ENCODE measurements at regions not wholly inside any gene's neighbourhood (a gene's known extent, or its start where the extent isn't known, plus 50 kb on each side); places are given as distances from the start of the nearest gene placed in this dataset.
"Not testable (repeated sequence)": the region's sequence is repeated elsewhere in the genome, so short reads cannot be mapped to it uniquely, and the experiment has no call there.

DNA sequence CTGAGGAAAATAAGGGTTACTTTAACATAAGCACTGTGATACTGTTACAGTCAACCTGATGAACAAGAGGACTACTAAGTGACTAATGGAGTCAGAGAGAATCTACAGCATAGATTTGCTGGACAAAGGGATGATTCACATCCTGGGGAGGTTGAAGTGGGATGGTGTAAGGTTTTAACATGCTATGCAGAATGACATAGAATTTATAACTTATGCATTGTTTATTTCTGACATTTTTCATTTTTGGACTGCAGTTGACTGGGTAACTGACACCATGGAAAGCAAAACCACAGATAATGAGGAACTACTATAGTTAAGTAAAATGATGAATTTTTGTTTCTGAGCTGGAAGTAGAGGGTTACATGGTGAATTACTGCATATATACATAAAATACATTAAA lies 389.2 kb downstream of the MAT2B start:
- TF ChIP-seq, protein P1, sequence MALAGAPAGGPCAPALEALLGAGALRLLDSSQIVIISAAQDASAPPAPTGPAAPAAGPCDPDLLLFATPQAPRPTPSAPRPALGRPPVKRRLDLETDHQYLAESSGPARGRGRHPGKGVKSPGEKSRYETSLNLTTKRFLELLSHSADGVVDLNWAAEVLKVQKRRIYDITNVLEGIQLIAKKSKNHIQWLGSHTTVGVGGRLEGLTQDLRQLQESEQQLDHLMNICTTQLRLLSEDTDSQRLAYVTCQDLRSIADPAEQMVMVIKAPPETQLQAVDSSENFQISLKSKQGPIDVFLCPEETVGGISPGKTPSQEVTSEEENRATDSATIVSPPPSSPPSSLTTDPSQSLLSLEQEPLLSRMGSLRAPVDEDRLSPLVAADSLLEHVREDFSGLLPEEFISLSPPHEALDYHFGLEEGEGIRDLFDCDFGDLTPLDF (CRISPR knock-in tag; IDR thresholded peaks at IDR 0.05): no peak
- TF ChIP-seq, protein P2, sequence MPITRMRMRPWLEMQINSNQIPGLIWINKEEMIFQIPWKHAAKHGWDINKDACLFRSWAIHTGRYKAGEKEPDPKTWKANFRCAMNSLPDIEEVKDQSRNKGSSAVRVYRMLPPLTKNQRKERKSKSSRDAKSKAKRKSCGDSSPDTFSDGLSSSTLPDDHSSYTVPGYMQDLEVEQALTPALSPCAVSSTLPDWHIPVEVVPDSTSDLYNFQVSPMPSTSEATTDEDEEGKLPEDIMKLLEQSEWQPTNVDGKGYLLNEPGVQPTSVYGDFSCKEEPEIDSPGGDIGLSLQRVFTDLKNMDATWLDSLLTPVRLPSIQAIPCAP (CRISPR knock-in tag; IDR thresholded peaks at IDR 0.05): no peak
- no peak for TF ChIP-seq ZNF416 (CRISPR knock-in tag; IDR thresholded peaks at IDR 0.05)
- CTCF ChIA-PET: no interaction called here
- no peak for DNase-seq (ENCODE audit: low spot score)

GRCh38 chr5:163898873-163899272 lies 393.5 kb downstream of the MAT2B start:
- Mint-ChIP-seq H3K9me3 (peaks cover 21% of the 10 kb centered on the region), H3K27me3 (ENCODE audit: low read depth) (no peaks in the 10 kb centered on the region), H3K4me1 (peaks cover 10% of the 10 kb centered on the region), H3K4me3 (no peak overlapping the region), H3K27ac (no peak overlapping the region), H3K36me3 (peaks cover 8% of the 10 kb centered on the region)
- ChIA-PET CTCF (no interaction called here), POLR2A (no interaction called here)
- ATAC-seq (no peak), DNase-seq (ENCODE audit: low spot score) (no peak)
- TF ChIP-seq MYBL2 (CRISPR knock-in tag; IDR thresholded peaks at IDR 0.05): no peak
- TF ChIP-seq FOXP4 (CRISPR knock-in tag; IDR thresholded peaks at IDR 0.05): no peak
- no peak for TF ChIP-seq MXD4 (CRISPR knock-in tag; IDR thresholded peaks at IDR 0.05; ENCODE audit: borderline replicate concordance)

More for the DNA sequence above, 389.2 kb downstream of the MAT2B start:
- Mint-ChIP-seq H3K36me3 (no peaks in the 10 kb centered on the region), H3K27ac (no peak overlapping the region), H3K4me3 (no peak overlapping the region), H3K27me3 (ENCODE audit: low read depth) (no peaks in the 10 kb centered on the region), H3K4me1 (peaks cover 31% of the 10 kb centered on the region), H3K9me3 (peaks cover 11% of the 10 kb centered on the region)
- ATAC-seq: no peak
- POLR2A ChIA-PET: no interaction called here

- H3K27ac Mint-ChIP-seq; CTCF ChIA-PET; H3K27me3 Mint-ChIP-seq (ENCODE audit: low read depth); ATAC-seq; DNase-seq (ENCODE audit: low spot score); H3K4me1 Mint-ChIP-seq; POLR2A ChIA-PET; H3K9me3 Mint-ChIP-seq; H3K4me3 Mint-ChIP-seq; H3K36me3 Mint-ChIP-seq: not testable (repeated sequence)
These were observed 402.4 kb downstream of the MAT2B start for GRCh38 chr5:163907783-163908182.

GRCh38 chr5:163908253-163908652 lies 402.8 kb downstream of the MAT2B start:
- no peak for DNase-seq (ENCODE audit: low spot score)
- TF ChIP-seq TEAD4 (CRISPR knock-in tag; IDR thresholded peaks at IDR 0.05): no peak
- TF ChIP-seq, protein P3, sequence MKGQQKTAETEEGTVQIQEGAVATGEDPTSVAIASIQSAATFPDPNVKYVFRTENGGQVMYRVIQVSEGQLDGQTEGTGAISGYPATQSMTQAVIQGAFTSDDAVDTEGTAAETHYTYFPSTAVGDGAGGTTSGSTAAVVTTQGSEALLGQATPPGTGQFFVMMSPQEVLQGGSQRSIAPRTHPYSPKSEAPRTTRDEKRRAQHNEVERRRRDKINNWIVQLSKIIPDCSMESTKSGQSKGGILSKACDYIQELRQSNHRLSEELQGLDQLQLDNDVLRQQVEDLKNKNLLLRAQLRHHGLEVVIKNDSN (CRISPR knock-in tag; IDR thresholded peaks at IDR 0.05): no peak
- Mint-ChIP-seq H3K4me1 (peaks cover 9% of the 10 kb centered on the region; the same call in 1 of the 2 replicates), H3K4me3 (no peak overlapping the region), H3K27me3 (ENCODE audit: low read depth) (no peaks in the 10 kb centered on the region), H3K27ac (no peak overlapping the region), H3K36me3 (no peaks in the 10 kb centered on the region), H3K9me3 (peaks cover 5% of the 10 kb centered on the region; the same call in 1 of the 2 replicates)
- ChIA-PET CTCF (no interaction called here), POLR2A (no interaction called here)
- ATAC-seq: no peak

DNA sequence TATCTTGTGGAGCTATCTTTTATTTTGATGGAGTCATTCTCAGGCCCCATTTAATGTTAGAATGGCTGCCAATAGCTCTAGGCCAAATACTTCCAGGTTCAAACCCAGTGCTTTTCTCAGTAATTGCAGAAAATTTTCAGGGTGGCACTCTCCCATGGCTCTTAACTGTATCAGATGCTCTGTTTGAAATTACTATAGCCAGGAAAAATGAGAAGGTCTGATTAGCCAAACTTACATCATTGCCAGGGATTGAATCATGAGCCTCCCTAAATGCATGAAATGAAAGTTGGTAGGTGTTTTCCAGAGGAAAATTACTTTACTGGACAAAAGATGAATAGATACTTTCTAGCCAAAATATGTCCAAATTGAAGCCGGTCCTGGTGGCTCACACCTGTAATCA lies 404.8 kb downstream of the MAT2B start:
- Mint-ChIP-seq H3K27me3 (ENCODE audit: low read depth) (no peaks in the 10 kb centered on the region), H3K36me3 (no peaks in the 10 kb centered on the region), H3K4me1 (peaks cover 15% of the 10 kb centered on the region), H3K4me3 (no peak overlapping the region), H3K9me3 (peaks cover 5% of the 10 kb centered on the region; the same call in 1 of the 2 replicates), H3K27ac (no peak overlapping the region)
- ChIA-PET POLR2A (no interaction called here), CTCF (no interaction called here)
- ATAC-seq: no peak
- no peak for DNase-seq (ENCODE audit: low spot score)
- no peak for TF ChIP-seq AR (CRISPR knock-in tag; IDR thresholded peaks at IDR 0.05)
